Body of pancreas (tissue), 4 donors: ENCODE measurements at regions not wholly inside any gene's neighbourhood (a gene's known extent, or its start where the extent isn't known, plus 50 kb on each side); places are given as distances from the start of the nearest gene placed in this dataset.
"Not testable (repeated sequence)": the region's sequence is repeated elsewhere in the genome, so short reads cannot be mapped to it uniquely, and the experiment has no call there.

ENCODE experiments used
- POLR2A ChIP-seq, 3 donors: fragments of 450-650 bp; IDR thresholded peaks; one replicate each; pipeline ENCODE4 v1.6.1; 2016; ENCODE audit warnings: antibody characterized with exemption in 3 of 3, mild to moderate bottlenecking in 2 of 3
- TF ChIP-seq, protein P1 (sequence below), 7 experiments: fragments of 450-650 bp in 4 of 7; fragments of 200-600 bp in 3 of 7; sonication (generic) in 3 of 7; IDR thresholded peaks; one replicate each; pipeline ENCODE4 v1.5.1; 2016 to 2019; ENCODE audit warnings: antibody characterized with exemption in 7 of 7

- TF ChIP-seq, protein P1, sequence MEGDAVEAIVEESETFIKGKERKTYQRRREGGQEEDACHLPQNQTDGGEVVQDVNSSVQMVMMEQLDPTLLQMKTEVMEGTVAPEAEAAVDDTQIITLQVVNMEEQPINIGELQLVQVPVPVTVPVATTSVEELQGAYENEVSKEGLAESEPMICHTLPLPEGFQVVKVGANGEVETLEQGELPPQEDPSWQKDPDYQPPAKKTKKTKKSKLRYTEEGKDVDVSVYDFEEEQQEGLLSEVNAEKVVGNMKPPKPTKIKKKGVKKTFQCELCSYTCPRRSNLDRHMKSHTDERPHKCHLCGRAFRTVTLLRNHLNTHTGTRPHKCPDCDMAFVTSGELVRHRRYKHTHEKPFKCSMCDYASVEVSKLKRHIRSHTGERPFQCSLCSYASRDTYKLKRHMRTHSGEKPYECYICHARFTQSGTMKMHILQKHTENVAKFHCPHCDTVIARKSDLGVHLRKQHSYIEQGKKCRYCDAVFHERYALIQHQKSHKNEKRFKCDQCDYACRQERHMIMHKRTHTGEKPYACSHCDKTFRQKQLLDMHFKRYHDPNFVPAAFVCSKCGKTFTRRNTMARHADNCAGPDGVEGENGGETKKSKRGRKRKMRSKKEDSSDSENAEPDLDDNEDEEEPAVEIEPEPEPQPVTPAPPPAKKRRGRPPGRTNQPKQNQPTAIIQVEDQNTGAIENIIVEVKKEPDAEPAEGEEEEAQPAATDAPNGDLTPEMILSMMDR (IDR thresholded peaks at IDR 0.05): not testable (repeated sequence)
- not testable (repeated sequence) for TF ChIP-seq POLR2A (IDR thresholded peaks at IDR 0.05)
Observed at GRCh38 chr1:105272376-105272775, 1522.7 kb downstream of the AMY1C start.
